ENCODE measurements at regions not wholly inside any gene's neighbourhood (a gene's known extent, or its start where the extent isn't known, plus 50 kb on each side); places are given as distances from the start of the nearest gene placed in this dataset.

GRCh38 chr5:123783421-123783820, 271.4 kb downstream of the CSNK1G3 start:
- TF ChIP-seq CTCF (IDR thresholded peaks at IDR 0.05; ENCODE audit: control extremely low read depth in 1 of 3, insufficient read depth in 1 of 3, low read depth in 1 of 3, low read length in 3 of 3) (no peak), KDM1A (IDR thresholded peaks at IDR 0.05; ENCODE audit: borderline replicate concordance, low read length) (no peak), SP1 (IDR thresholded peaks at IDR 0.05; ENCODE audit: low read depth, low read length) (no peak), EP300 (IDR thresholded peaks at IDR 0.05; ENCODE audit: borderline replicate concordance in 1 of 2, low read depth in 2 of 2, low read length in 2 of 2) (no peak), ZNF274 (IDR thresholded peaks at IDR 0.05; ENCODE audit: borderline replicate concordance, extremely low read depth, low read length) (no peak), TBP (IDR thresholded peaks at IDR 0.05; ENCODE audit: low read depth, low read length) (no peak), ATF3 (IDR thresholded peaks at IDR 0.05; ENCODE audit: insufficient read depth, low read depth, low read length) (no peak), TAF7 (optimal IDR thresholded peaks at IDR 0.05; ENCODE audit: borderline replicate concordance, low read depth, low read length) (no peak), RBBP5 (IDR thresholded peaks at IDR 0.05; ENCODE audit: borderline replicate concordance, low read depth, low read length) (no peak), FOSL1 (IDR thresholded peaks at IDR 0.05; ENCODE audit: insufficient read depth, low read depth, low read length) (no peak), CREB1 (IDR thresholded peaks at IDR 0.05) (no peak), PHF8 (conservative IDR thresholded peaks at IDR 0.05; ENCODE audit: low read depth, low read length) (no peak), E2F6 (IDR thresholded peaks at IDR 0.05) (no peak)

Data from H1 (cell line).